Smooth muscle cell (in vitro differentiated cells): ENCODE measurements at regions not wholly inside any gene's neighbourhood (a gene's known extent, or its start where the extent isn't known, plus 50 kb on each side); places are given as distances from the start of the nearest gene placed in this dataset.

Experiments
- DNase-seq: peaks from one replicate; lab custom pipeline; 2025; ENCODE audit not compliant: unreplicated experiment; lab: John Stamatoyannopoulos, UW
- H2AFZ ChIP-seq: fragments of 200-600 bp; sonication (generic); 2 replicates; pipeline ENCODE4 v1.6.0; 2016; ENCODE audit warnings: antibody characterized with exemption, low read depth, mild to moderate bottlenecking
- H3F3A ChIP-seq: fragments of 200-600 bp; sonication (generic); 2 replicates; pipeline ENCODE4 v1.6.0; 2017; ENCODE audit warnings: antibody characterized with exemption, low read depth
- H3K27ac ChIP-seq: fragments of 200-600 bp; sonication (generic); 2 replicates; pipeline ENCODE4 v1.5.1; 2016; ENCODE audit warnings: low read depth, mild to moderate bottlenecking
- H3K27me3 ChIP-seq: fragments of 200-600 bp; sonication (generic); 2 replicates; pipeline ENCODE4 v1.6.1; 2016; ENCODE audit warnings: low read depth, mild to moderate bottlenecking
- H3K36me3 ChIP-seq: fragments of 200-600 bp; sonication (generic); 2 replicates; pipeline ENCODE4 v1.5.1; 2016; ENCODE audit warnings: low read depth
- H3K4me1 ChIP-seq: fragments of 200-600 bp; sonication (generic); 2 replicates; pipeline ENCODE4 v1.5.1; 2016; ENCODE audit warnings: low read depth
- H3K4me2 ChIP-seq: fragments of 200-600 bp; sonication (generic); 2 replicates; pipeline ENCODE4 v1.6.0; 2016; ENCODE audit warnings: mild to moderate bottlenecking
- H3K4me3 ChIP-seq: fragments of 200-600 bp; sonication (generic); 2 replicates; pipeline ENCODE4 v1.5.1; 2016; ENCODE audit warnings: mild to moderate bottlenecking
- H3K79me2 ChIP-seq: fragments of 200-600 bp; sonication (generic); 2 replicates; pipeline ENCODE4 v1.6.0; 2016; ENCODE audit warnings: low read depth, mild to moderate bottlenecking
- H3K9ac ChIP-seq: fragments of 200-600 bp; sonication (generic); 2 replicates; pipeline ENCODE4 v1.6.0; 2016; ENCODE audit warnings: low read depth
- H3K9me3 ChIP-seq: fragments of 200-600 bp; sonication (generic); replicated peaks from 2 replicates; pipeline ENCODE4 v1.5.1; 2016; ENCODE audit warnings: low read depth
- H4K20me1 ChIP-seq: fragments of 200-600 bp; sonication (generic); 2 replicates; pipeline ENCODE4 v1.6.0; 2016; ENCODE audit warnings: low read depth
- WGBS: methylation state at CpG from one replicate; pipeline ENCODE4 v1.1.7; 2016; ENCODE audit warnings: low lambda C conversion rate; 5-methylcytosine and 5-hydroxymethylcytosine counted together
- TF ChIP-seq, protein P1 (sequence below): fragments of 200-600 bp; sonication (generic); IDR thresholded peaks from 2 replicates; pipeline ENCODE4 v1.5.1; 2017; ENCODE audit warnings: borderline replicate concordance, mild to moderate bottlenecking, antibody characterized with exemption; ENCODE audit not compliant: insufficient read depth, poor library complexity, severe bottlenecking

DNA sequence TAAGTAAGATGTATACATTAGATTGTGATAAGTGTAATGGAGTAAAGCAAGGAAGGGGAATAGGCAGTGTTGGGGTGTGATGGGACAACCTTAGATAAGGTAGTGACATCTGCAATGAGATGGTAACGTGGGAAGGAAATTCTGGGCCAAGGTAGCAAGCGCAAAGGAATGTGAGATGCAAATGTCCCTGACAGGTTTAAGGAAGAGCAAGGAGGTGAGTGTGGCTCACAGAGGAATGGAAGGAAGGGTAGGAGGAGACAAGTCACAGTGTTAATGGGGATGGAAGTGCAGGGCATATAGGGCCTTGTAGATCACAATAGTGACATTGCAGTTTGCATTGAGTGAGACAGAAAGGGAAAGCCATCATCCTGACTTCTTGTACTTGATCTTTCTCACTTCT lies 170.9 kb upstream of the FAM98A start:
- H3K27me3 ChIP-seq: no peaks in the 10 kb centered on the region
- TF ChIP-seq, protein P1, sequence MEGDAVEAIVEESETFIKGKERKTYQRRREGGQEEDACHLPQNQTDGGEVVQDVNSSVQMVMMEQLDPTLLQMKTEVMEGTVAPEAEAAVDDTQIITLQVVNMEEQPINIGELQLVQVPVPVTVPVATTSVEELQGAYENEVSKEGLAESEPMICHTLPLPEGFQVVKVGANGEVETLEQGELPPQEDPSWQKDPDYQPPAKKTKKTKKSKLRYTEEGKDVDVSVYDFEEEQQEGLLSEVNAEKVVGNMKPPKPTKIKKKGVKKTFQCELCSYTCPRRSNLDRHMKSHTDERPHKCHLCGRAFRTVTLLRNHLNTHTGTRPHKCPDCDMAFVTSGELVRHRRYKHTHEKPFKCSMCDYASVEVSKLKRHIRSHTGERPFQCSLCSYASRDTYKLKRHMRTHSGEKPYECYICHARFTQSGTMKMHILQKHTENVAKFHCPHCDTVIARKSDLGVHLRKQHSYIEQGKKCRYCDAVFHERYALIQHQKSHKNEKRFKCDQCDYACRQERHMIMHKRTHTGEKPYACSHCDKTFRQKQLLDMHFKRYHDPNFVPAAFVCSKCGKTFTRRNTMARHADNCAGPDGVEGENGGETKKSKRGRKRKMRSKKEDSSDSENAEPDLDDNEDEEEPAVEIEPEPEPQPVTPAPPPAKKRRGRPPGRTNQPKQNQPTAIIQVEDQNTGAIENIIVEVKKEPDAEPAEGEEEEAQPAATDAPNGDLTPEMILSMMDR: no peak
- H3K4me1 ChIP-seq: peaks cover 1% of the 10 kb centered on the region
- no peaks in the 10 kb centered on the region for H3K79me2 ChIP-seq
- H3K9ac ChIP-seq: no peak overlapping the region
- 85% methylated on average over 2 of the region's 2 CpGs for WGBS
- H4K20me1 ChIP-seq: no peaks in the 10 kb centered on the region
- H3K4me3 ChIP-seq: no peak overlapping the region
- no peaks in the 10 kb centered on the region for H3K9me3 ChIP-seq
- no peaks in the 10 kb centered on the region for H3K36me3 ChIP-seq
- H3K4me2 ChIP-seq: no peak overlapping the region
- no peak overlapping the region for H3K27ac ChIP-seq
- no peaks in the 10 kb centered on the region for H3F3A ChIP-seq
- no peak overlapping the region for H2AFZ ChIP-seq
- DNase-seq: no peak

DNA sequence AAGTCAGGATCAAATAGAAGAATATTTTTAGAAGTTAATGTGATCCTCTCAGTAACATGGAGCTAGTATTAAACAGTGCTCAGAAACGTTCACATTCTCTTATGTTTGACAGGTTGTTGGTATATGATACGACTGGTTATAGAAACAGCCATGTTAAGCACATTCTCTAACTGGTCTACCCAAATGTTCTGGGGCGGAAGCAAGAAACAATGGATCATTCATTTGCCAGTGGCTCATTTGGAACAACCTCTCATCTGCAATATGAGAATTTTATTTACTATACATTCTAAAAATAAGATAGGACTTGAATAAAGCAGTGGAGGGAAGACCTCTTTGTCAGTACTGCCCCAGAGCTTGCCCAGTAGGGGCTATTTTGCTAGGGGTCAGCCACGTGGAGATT lies 167.1 kb upstream of the FAM98A start:
- no peaks in the 10 kb centered on the region for H4K20me1 ChIP-seq
- H3K4me2 ChIP-seq: no peak overlapping the region
- DNase-seq: no peak
- H3K9ac ChIP-seq: no peak overlapping the region
- no peak overlapping the region for H3K27ac ChIP-seq
- H3K79me2 ChIP-seq: no peaks in the 10 kb centered on the region
- peaks cover 7% of the 10 kb centered on the region for H3K4me1 ChIP-seq
- H2AFZ ChIP-seq: no peak overlapping the region
- no peak overlapping the region for H3K4me3 ChIP-seq
- WGBS: 87% methylated on average over 4 of the region's 4 CpGs
- TF ChIP-seq, protein P1: no peak
- H3K36me3 ChIP-seq: no peaks in the 10 kb centered on the region
- no peaks in the 10 kb centered on the region for H3K9me3 ChIP-seq
- H3K27me3 ChIP-seq: no peaks in the 10 kb centered on the region
- H3F3A ChIP-seq: no peaks in the 10 kb centered on the region

DNA sequence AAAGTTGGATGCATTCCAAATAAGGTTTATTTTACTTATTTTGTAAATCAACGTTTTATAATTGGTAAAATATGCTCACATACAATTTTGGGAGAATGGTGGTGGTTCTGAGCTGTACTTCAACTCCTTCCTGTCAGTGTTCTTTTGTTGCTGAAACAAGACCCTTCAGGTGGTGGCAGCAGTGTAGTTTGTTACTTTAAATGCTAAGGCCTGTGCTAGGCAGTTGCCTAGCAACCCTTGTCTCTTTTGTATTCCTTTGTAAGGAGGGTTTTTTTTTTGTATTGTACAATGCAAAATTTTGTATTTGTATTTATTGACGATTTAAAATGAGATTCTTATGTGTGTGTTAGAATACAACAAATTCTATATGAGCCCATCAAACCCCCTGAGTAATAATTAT lies 166.0 kb upstream of the FAM98A start:
- TF ChIP-seq, protein P1: no peak
- Histone ChIP-seq H3K4me2 (no peak overlapping the region), H3K4me3 (no peak overlapping the region), H4K20me1 (no peaks in the 10 kb centered on the region), H3K27me3 (no peaks in the 10 kb centered on the region), H3K4me1 (peaks cover 7% of the 10 kb centered on the region), H3F3A (no peaks in the 10 kb centered on the region), H3K9me3 (no peaks in the 10 kb centered on the region), H3K36me3 (no peaks in the 10 kb centered on the region), H2AFZ (no peak overlapping the region), H3K9ac (no peak overlapping the region), H3K27ac (no peak overlapping the region), H3K79me2 (no peaks in the 10 kb centered on the region)
- no peak for DNase-seq
- 16% methylated on average over 2 of the region's 2 CpGs for WGBS

DNA sequence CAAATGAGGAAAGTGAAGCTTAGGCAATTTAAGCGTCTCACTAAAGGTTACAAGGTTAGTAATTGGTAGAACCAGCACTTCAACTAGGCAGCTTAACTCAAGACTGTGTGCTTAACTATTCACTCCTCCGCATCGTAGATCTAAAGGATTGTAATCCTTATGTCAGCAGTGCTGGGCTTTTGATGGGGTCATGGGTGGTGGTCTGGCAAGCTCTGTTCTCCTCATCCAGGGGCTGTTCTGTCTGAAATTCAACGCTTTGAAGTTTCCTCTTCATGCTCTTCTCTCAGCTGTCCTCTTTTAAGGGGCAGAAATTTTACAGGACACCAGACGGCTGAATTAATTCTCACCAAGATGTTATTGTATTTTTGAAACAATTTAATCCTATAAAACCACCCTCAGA lies 165.5 kb upstream of the FAM98A start:
- Histone ChIP-seq H3K9me3 (no peaks in the 10 kb centered on the region), H3K4me1 (peaks cover 7% of the 10 kb centered on the region), H3F3A (no peaks in the 10 kb centered on the region), H3K9ac (no peak overlapping the region), H3K27ac (no peak overlapping the region), H3K79me2 (no peaks in the 10 kb centered on the region), H4K20me1 (no peaks in the 10 kb centered on the region), H3K4me3 (no peak overlapping the region), H3K4me2 (no peak overlapping the region), H3K36me3 (no peaks in the 10 kb centered on the region), H3K27me3 (no peaks in the 10 kb centered on the region), H2AFZ (no peak overlapping the region)
- WGBS: 50% methylated on average over 5 of the region's 5 CpGs
- TF ChIP-seq, protein P1: no peak
- DNase-seq: no peak
